Lower leg skin (tissue), 3 donors: ENCODE measurements at regions not wholly inside any gene's neighbourhood (a gene's known extent, or its start where the extent isn't known, plus 50 kb on each side); places are given as distances from the start of the nearest gene placed in this dataset.

Experiments used
- POLR2A ChIP-seq, 2 donors: fragments of 450-650 bp; IDR thresholded peaks; one replicate each; pipeline ENCODE4 v1.6.1; 2016 to 2017; ENCODE audit warnings: antibody characterized with exemption in 2 of 2, mild to moderate bottlenecking in 1 of 2, moderate library complexity in 1 of 2
- TF ChIP-seq, protein P1 (sequence below), 3 donors: fragments of 450-650 bp; IDR thresholded peaks; one replicate each; pipeline ENCODE4 v1.5.1; 2016; ENCODE audit warnings: antibody characterized with exemption in 3 of 3, mild to moderate bottlenecking in 3 of 3, moderate library complexity in 2 of 3

DNA sequence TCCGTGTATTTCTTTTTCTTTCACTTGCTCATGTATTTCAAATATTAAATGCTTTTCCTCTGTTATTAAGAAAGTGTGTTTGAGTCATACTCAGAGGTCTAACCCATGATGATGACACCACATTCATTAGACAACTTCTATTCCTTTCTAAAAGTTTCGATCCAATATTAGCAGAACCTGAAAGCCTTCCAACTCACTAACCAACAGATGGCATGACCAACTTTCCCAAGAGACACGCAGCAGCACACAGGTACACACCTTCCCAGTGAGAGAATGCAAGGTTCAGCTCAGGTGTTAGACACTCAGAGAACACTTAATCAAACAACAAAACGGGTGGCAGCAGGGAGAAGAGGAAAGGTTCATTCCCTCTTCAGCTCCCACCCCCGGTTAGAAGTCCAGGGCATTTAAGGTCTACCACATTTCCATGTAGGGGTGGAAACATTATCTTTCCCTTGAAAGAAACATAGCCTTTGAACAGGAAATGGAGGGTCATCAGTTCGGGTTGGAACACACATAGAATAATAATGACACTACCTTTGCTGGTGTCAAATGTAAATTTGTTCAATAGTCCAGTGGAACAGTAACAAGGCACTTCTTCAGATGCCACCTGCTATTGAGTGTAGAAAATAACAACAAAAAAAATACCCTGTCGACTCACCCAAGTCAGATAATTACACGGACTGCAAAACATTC is 404.2 kb downstream of the COG6 start:
- TF ChIP-seq, protein P1, sequence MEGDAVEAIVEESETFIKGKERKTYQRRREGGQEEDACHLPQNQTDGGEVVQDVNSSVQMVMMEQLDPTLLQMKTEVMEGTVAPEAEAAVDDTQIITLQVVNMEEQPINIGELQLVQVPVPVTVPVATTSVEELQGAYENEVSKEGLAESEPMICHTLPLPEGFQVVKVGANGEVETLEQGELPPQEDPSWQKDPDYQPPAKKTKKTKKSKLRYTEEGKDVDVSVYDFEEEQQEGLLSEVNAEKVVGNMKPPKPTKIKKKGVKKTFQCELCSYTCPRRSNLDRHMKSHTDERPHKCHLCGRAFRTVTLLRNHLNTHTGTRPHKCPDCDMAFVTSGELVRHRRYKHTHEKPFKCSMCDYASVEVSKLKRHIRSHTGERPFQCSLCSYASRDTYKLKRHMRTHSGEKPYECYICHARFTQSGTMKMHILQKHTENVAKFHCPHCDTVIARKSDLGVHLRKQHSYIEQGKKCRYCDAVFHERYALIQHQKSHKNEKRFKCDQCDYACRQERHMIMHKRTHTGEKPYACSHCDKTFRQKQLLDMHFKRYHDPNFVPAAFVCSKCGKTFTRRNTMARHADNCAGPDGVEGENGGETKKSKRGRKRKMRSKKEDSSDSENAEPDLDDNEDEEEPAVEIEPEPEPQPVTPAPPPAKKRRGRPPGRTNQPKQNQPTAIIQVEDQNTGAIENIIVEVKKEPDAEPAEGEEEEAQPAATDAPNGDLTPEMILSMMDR (IDR thresholded peaks at IDR 0.05), result no peak
- TF ChIP-seq POLR2A (IDR thresholded peaks at IDR 0.05), result no peak
